HL-60 (cell line): ENCODE measurements at regions not wholly inside any gene's neighbourhood (a gene's known extent, or its start where the extent isn't known, plus 50 kb on each side); places are given as distances from the start of the nearest gene placed in this dataset.

Experiments
- GABPA ChIP-seq: IDR thresholded peaks from 2 replicates; pipeline ENCODE4 v1.6.1; 2012; ENCODE audit warnings: low read depth
- POLR2AphosphoS5 ChIP-seq: IDR thresholded peaks from 2 replicates; pipeline ENCODE4 v1.6.1; 2012; ENCODE audit warnings: low read depth
- SPI1 ChIP-seq: IDR thresholded peaks from 2 replicates; pipeline ENCODE4 v1.6.1; 2012; ENCODE audit warnings: low read depth, mild to moderate bottlenecking, borderline replicate concordance
- TF ChIP-seq, protein P1 (sequence below): IDR thresholded peaks from one replicate; pipeline ENCODE4 v1.5.1; 2011; ENCODE audit warnings: low read length, control low read depth, inconsistent platforms; ENCODE audit not compliant: insufficient read depth
- TF ChIP-seq, protein P2 (sequence below): IDR thresholded peaks from 2 replicates; pipeline ENCODE4 v1.6.1; 2012; ENCODE audit warnings: low read depth; ENCODE audit not compliant: insufficient replicate concordance

GRCh38 chr9:115743709-115744605 is 409.6 kb upstream of the PAPPA start:
- TF ChIP-seq, protein P1, sequence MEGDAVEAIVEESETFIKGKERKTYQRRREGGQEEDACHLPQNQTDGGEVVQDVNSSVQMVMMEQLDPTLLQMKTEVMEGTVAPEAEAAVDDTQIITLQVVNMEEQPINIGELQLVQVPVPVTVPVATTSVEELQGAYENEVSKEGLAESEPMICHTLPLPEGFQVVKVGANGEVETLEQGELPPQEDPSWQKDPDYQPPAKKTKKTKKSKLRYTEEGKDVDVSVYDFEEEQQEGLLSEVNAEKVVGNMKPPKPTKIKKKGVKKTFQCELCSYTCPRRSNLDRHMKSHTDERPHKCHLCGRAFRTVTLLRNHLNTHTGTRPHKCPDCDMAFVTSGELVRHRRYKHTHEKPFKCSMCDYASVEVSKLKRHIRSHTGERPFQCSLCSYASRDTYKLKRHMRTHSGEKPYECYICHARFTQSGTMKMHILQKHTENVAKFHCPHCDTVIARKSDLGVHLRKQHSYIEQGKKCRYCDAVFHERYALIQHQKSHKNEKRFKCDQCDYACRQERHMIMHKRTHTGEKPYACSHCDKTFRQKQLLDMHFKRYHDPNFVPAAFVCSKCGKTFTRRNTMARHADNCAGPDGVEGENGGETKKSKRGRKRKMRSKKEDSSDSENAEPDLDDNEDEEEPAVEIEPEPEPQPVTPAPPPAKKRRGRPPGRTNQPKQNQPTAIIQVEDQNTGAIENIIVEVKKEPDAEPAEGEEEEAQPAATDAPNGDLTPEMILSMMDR = no peak
- TF ChIP-seq, protein P2, sequence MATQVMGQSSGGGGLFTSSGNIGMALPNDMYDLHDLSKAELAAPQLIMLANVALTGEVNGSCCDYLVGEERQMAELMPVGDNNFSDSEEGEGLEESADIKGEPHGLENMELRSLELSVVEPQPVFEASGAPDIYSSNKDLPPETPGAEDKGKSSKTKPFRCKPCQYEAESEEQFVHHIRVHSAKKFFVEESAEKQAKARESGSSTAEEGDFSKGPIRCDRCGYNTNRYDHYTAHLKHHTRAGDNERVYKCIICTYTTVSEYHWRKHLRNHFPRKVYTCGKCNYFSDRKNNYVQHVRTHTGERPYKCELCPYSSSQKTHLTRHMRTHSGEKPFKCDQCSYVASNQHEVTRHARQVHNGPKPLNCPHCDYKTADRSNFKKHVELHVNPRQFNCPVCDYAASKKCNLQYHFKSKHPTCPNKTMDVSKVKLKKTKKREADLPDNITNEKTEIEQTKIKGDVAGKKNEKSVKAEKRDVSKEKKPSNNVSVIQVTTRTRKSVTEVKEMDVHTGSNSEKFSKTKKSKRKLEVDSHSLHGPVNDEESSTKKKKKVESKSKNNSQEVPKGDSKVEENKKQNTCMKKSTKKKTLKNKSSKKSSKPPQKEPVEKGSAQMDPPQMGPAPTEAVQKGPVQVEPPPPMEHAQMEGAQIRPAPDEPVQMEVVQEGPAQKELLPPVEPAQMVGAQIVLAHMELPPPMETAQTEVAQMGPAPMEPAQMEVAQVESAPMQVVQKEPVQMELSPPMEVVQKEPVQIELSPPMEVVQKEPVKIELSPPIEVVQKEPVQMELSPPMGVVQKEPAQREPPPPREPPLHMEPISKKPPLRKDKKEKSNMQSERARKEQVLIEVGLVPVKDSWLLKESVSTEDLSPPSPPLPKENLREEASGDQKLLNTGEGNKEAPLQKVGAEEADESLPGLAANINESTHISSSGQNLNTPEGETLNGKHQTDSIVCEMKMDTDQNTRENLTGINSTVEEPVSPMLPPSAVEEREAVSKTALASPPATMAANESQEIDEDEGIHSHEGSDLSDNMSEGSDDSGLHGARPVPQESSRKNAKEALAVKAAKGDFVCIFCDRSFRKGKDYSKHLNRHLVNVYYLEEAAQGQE = no peak
- TF ChIP-seq POLR2AphosphoS5 (no peak), GABPA (no peak), SPI1 (no peak)
